ENCODE measurements at regions not wholly inside any gene's neighbourhood (a gene's known extent, or its start where the extent isn't known, plus 50 kb on each side); places are given as distances from the start of the nearest gene placed in this dataset.

GRCh38 chr22:23496445-23496833 is 83.7 kb downstream of the IGLL1 start:
- TF ChIP-seq CTCF (IDR thresholded peaks at IDR 0.05) = no peak
- intact Hi-C loops (cut with micrococcal nuclease) = no loop called here
- no peaks in the 10 kb centered on the region for H3K4me1 Mint-ChIP-seq
- ATAC-seq (ENCODE audit: low read depth) (no peak), DNase-seq (no peak)
- no peak overlapping the region for H3K27ac Mint-ChIP-seq
- POLR2A ChIA-PET = no interaction called here
- H3K9me3 Mint-ChIP-seq = no peaks in the 10 kb centered on the region
- H3K36me3 Mint-ChIP-seq (ENCODE audit: low read depth) = no peaks in the 10 kb centered on the region
- no peak overlapping the region for H3K4me3 Mint-ChIP-seq
- H3K27me3 Mint-ChIP-seq = peaks cover 5% of the 10 kb centered on the region
- CTCF ChIA-PET = no interaction called here

DNA sequence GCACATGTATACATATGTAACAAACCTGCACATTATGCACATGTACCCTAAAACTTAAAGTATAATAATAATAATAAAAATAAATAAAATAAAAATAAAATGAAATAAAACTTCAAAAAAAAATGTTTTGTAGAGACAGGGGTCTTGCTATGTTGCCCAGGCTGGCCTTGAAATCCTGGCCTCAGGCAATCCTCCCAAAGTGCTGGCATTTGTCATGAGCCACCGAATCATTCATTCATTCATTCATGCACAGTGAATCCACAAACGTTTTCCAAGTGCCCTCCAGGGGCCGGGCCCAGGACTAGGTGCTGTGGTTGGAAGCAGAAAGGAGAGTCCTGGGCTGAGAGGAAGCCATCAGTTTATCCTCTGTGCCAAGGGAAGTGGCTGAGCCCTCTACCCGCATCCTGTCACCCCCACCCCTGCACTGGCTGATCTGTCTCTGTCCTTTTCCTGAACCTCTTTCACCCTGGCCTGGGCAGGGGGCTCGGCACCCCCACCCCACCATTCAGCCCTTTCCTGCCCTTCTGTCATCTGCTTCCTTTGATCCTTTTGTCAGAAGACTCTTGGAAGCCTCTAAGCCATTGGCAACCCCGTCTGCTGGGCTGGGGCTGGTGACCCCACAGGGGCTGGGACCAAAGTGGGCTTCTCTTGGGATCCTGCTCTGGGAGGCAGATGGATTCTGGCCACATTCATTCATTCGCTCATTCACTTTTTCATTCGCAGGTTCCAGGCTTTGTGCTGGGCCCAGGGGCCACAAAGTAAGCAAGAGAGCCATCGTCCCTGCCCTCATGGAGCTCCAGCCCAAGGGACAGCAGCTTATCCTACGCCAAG is 84.3 kb downstream of the IGLL1 start:
- ChIA-PET POLR2A (no interaction called here), CTCF (no interaction called here)
- no peak for TF ChIP-seq CTCF (IDR thresholded peaks at IDR 0.05)
- no peak overlapping the region for H3K4me3 Mint-ChIP-seq
- H3K4me1 Mint-ChIP-seq = no peaks in the 10 kb centered on the region
- intact Hi-C loops (cut with micrococcal nuclease) = no loop called here
- no peak overlapping the region for H3K27ac Mint-ChIP-seq
- DNase-seq = no peak
- no peak for ATAC-seq (ENCODE audit: low read depth)
- H3K9me3 Mint-ChIP-seq = no peaks in the 10 kb centered on the region
- H3K36me3 Mint-ChIP-seq (ENCODE audit: low read depth) = no peaks in the 10 kb centered on the region
- H3K27me3 Mint-ChIP-seq = peaks cover 5% of the 10 kb centered on the region

- no peak overlapping the region for H3K27ac Mint-ChIP-seq
- no peak for ATAC-seq (ENCODE audit: low read depth)
- POLR2A ChIA-PET = no interaction called here
These were observed 85.2 kb downstream of the IGLL1 start for GRCh38 chr22:23494930-23495266.

DNA sequence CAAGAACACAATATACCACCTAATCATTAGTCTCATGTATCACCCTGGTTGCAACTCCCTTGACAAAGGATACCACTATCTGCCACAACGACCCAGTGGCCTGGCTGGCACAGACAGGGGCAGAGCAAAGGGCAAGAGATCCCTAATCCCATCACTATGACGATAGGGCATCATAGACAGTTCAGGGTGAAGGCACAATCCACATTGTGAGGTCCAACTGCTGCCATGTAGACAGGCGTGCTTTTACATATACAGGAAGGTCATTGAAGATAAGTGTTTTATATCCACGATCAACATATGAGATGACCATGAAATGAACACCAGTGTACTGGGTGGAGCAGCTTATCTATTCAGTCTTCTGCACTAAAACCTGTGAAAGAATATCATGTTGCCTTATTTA is 94.6 kb downstream of the IGLL1 start:
- H3K27ac Mint-ChIP-seq = no peak overlapping the region
- H3K4me3 Mint-ChIP-seq = no peak overlapping the region
- ATAC-seq (ENCODE audit: low read depth) (no peak), DNase-seq (no peak)
- ChIA-PET CTCF (no interaction called here), POLR2A (no interaction called here)
- no peak for TF ChIP-seq CTCF (IDR thresholded peaks at IDR 0.05)
- peaks cover 10% of the 10 kb centered on the region for H3K27me3 Mint-ChIP-seq
- intact Hi-C loops (cut with micrococcal nuclease) = no loop called here
- no peaks in the 10 kb centered on the region for H3K36me3 Mint-ChIP-seq (ENCODE audit: low read depth)
- H3K4me1 Mint-ChIP-seq = no peaks in the 10 kb centered on the region
- H3K9me3 Mint-ChIP-seq = no peaks in the 10 kb centered on the region

More at GRCh38 chr22:23494930-23495266, 85.2 kb downstream of the IGLL1 start:
- H3K36me3 Mint-ChIP-seq (ENCODE audit: low read depth) = no peaks in the 10 kb centered on the region
- H3K27me3 Mint-ChIP-seq = peaks cover 5% of the 10 kb centered on the region
- no peaks in the 10 kb centered on the region for H3K9me3 Mint-ChIP-seq
- no peak for DNase-seq
- CTCF ChIA-PET = no interaction called here
- H3K4me1 Mint-ChIP-seq = no peaks in the 10 kb centered on the region
- H3K4me3 Mint-ChIP-seq = no peak overlapping the region
- TF ChIP-seq CTCF (IDR thresholded peaks at IDR 0.05) = no peak
- intact Hi-C loops (cut with micrococcal nuclease) = no loop called here

DNA sequence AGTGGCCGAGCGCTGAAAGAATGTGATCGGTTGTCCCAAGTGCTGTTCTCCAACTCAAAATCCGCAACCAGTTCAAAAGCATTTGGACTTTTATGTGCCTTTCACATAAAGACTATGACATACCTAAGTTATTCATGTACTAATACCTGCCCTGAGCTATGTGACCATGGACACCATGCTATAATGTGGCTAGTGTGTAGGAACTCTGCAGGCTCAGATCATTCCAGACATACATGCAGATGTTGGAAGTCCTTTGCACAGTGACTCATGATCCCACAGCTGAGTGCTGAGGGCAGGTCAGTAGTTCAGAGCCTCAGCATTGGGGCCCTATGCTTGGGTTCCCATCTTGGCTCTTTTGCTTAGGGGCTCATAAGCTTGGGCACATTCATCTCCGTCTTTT is 95.4 kb downstream of the IGLL1 start:
- Mint-ChIP-seq H3K27ac (no peak overlapping the region), H3K27me3 (peaks cover 10% of the 10 kb centered on the region), H3K36me3 (ENCODE audit: low read depth) (no peaks in the 10 kb centered on the region), H3K4me3 (no peak overlapping the region), H3K9me3 (no peaks in the 10 kb centered on the region), H3K4me1 (no peaks in the 10 kb centered on the region)
- CTCF ChIA-PET = no interaction called here
- ATAC-seq (ENCODE audit: low read depth) (no peak), DNase-seq (no peak)
- intact Hi-C loops (cut with micrococcal nuclease) = no loop called here
- no peak for TF ChIP-seq CTCF (IDR thresholded peaks at IDR 0.05)
- POLR2A ChIA-PET = interaction anchor here (0.7 kb wide), 1 partner anchor 526 kb away, joined by 3 read pairs; no protein-coding TSS in a partner anchor

Data from activated B cell treated with CpG ODN at 0.5 μM for 24 hours (primary cell).